H1 (cell line): ENCODE measurements at regions not wholly inside any gene's neighbourhood (a gene's known extent, or its start where the extent isn't known, plus 50 kb on each side); places are given as distances from the start of the nearest gene placed in this dataset.

Source experiments
- BCL11A ChIP-seq, 2 experiments: IDR thresholded peaks; one replicate each; pipeline ENCODE4 v1.6.1; 2011; ENCODE audit warnings: low read depth in 2 of 2, low read length in 2 of 2, mild to moderate bottlenecking in 2 of 2
- CBX5 ChIP-seq: fragments of 300-800, 300-1000 bp; sonication (generic); IDR thresholded peaks from 2 replicates; pipeline ENCODE4 v1.7.1; 2016; ENCODE audit warnings: antibody characterized with exemption, low read length, low read depth
- KDM1A ChIP-seq: fragments of 200-600, 300-600 bp; sonication (generic); IDR thresholded peaks from 2 replicates; pipeline ENCODE4 v1.7.1; 2016; ENCODE audit warnings: mild to moderate bottlenecking, low read length, borderline replicate concordance
- NRF1 ChIP-seq: IDR thresholded peaks from 2 replicates; pipeline ENCODE4 v1.6.1; 2011; ENCODE audit warnings: mild to moderate bottlenecking, low read depth, low read length, improper control_type of control experiment

- no peak for TF ChIP-seq KDM1A
- no peak for TF ChIP-seq NRF1
- TF ChIP-seq CBX5, result no peak
- TF ChIP-seq BCL11A (IDR thresholded peaks at IDR 0.05; ENCODE audit: low read depth in 2 of 2, low read length in 2 of 2), result no peak
Observed at GRCh38 chrX:115504167-115504566, 56.8 kb upstream of the PLS3 start (continued).
